HG02759 (cell line): ENCODE measurements at regions not wholly inside any gene's neighbourhood (a gene's known extent, or its start where the extent isn't known, plus 50 kb on each side); places are given as distances from the start of the nearest gene placed in this dataset.

ENCODE experiments used
- ATAC-seq: cut with Tn5 transposase; IDR thresholded peaks from one replicate; pipeline ENCODE4 v1.9.1; 2021; ENCODE audit warnings: mild to moderate bottlenecking, moderate library complexity; ENCODE audit not compliant: unreplicated experiment

DNA sequence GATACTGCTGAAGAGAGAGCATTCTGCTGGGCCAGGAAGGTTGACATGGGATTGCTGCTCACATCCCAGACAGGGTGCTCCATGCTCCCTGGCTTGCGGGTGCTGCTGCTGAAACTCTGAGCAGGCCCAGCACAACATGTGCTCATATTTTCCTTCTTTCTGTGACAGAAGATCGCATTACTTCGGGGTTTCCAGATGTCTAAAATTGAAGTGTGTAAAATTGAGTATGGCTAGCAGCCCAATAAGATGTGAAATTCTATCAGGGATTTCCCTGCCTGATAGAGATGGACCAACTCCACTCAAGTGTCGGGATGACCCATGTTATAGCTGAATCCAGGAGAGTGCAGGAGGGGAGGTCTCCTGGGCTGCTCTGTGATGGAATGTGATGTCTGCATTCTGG lies 55.6 kb upstream of the KL start:
- ATAC-seq, result no peak

GRCh38 chr13:32961724-32962123 lies 54.5 kb upstream of the KL start:
- no peak for ATAC-seq

DNA sequence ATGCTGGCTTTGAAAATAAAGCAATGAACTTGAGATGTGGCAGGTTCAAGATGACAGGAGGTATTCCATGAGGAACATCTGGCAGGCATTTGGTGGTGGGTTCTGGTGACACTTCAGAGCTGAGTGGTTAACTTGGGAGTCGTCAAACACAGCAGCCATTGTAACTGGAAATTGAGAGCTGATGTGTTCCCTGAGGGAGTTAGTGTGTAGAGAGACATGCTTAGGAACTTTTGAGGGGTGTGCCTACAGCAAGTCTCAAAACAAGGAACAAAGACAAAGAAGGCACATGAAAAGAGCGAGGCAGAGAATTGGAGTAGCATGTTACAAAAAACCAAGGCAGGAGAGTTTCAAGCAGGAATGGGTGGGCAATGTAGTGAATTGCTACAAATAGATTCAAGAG lies 53.9 kb upstream of the KL start:
- no peak for ATAC-seq

GRCh38 chr13:32964987-32965386 lies 51.2 kb upstream of the KL start:
- ATAC-seq, result no peak
